Duodenal mucosa (tissue), 2 donors: ENCODE measurements at regions not wholly inside any gene's neighbourhood (a gene's known extent, or its start where the extent isn't known, plus 50 kb on each side); places are given as distances from the start of the nearest gene placed in this dataset.

Experiments used
- H3K27ac ChIP-seq: one replicate; pipeline ENCODE4 v1.7.0; 2013; ENCODE audit warnings: low read depth, low read length
- H3K27me3 ChIP-seq, 2 donors: one replicate each; pipeline ENCODE4 v1.7.0; 2013; ENCODE audit warnings: low read length in 2 of 2, control low read depth in 1 of 2; ENCODE audit not compliant: insufficient read depth in 2 of 2, control insufficient read depth in 1 of 2
- H3K36me3 ChIP-seq, 2 donors: one replicate each; pipeline ENCODE4 v1.7.0; 2013; ENCODE audit warnings: low read length in 2 of 2, control low read depth in 1 of 2; ENCODE audit not compliant: insufficient read depth in 2 of 2, control insufficient read depth in 1 of 2
- H3K4me1 ChIP-seq, 2 donors: one replicate each; pipeline ENCODE4 v1.7.0; 2013; ENCODE audit warnings: low read length in 2 of 2, control low read depth in 1 of 2; ENCODE audit not compliant: insufficient read depth in 2 of 2, control insufficient read depth in 1 of 2
- H3K4me3 ChIP-seq, 2 donors: one replicate each; pipeline ENCODE4 v1.7.0; 2013; ENCODE audit warnings: low read length in 2 of 2, low read depth in 1 of 2
- H3K9ac ChIP-seq, 2 donors: one replicate each; pipeline ENCODE4 v1.7.0; 2013; ENCODE audit warnings: low read length in 2 of 2, low read depth in 1 of 2
- H3K9me3 ChIP-seq, 2 donors: one replicate each; pipeline ENCODE4 v1.7.0; 2013; ENCODE audit warnings: low read length in 2 of 2, control low read depth in 1 of 2; ENCODE audit not compliant: control insufficient read depth in 1 of 2

DNA sequence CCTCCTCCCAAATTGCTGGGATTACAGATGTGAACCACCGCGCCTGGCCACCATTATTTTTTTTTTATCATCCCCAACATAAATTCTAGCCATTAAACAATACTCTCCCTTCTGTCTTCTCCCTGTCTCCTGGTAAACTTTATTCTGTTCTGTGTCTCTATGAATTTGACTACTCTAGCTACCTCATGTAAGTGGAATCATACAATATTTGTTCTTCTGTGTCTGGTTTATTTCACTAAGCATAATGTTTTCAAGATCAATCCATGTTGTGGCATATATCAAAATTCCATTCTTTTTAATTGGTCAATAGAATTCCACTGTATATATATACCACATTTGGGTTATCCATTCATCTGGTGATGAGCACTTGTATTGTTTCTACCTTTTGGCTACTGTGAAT is 71.6 kb downstream of the MCFD2 start:
- no peaks in the 10 kb centered on the region for H3K27me3 ChIP-seq
- H3K4me1 ChIP-seq = peaks cover 35 to 47% of the 10 kb centered on the region in 2 donors

DNA sequence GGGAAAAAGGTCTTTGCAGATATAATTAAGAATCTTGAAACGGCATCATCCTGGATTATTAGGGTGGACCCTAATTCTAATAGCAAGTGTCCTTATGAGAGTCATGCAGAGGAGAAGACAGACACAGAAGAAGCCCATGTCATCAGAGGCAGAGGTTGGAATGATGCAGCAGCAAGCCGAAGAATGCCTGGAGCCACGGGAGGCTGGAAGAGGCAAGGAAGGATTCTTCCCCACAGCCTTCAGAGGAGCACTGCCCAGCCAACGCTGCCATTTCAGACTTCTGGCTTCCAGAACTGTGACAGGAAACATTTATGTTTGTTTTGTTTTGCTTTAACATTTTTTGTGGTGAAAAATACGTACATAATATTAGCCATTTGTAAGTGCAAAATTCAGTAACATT is 72.3 kb downstream of the MCFD2 start:
- Histone ChIP-seq H3K36me3 (no peaks in the 10 kb centered on the region), H3K4me3 (no peak overlapping the region), H3K4me1 (peaks cover 27 to 40% of the 10 kb centered on the region in 2 donors), H3K27me3 (no peaks in the 10 kb centered on the region), H3K9me3 (no peaks in the 10 kb centered on the region), H3K27ac (no peak overlapping the region), H3K9ac (no peak overlapping the region)

More for the DNA sequence above, 71.6 kb downstream of the MCFD2 start:
- H3K36me3 ChIP-seq = no peaks in the 10 kb centered on the region
- H3K27ac ChIP-seq = no peak overlapping the region
- H3K9ac ChIP-seq = no peak overlapping the region
- H3K4me3 ChIP-seq = no peak overlapping the region
- no peaks in the 10 kb centered on the region for H3K9me3 ChIP-seq

GRCh38 chr2:46842876-46843275 is 72.7 kb downstream of the MCFD2 start:
- H3K27me3 ChIP-seq = no peaks in the 10 kb centered on the region
- no peak overlapping the region for H3K9ac ChIP-seq
- H3K4me1 ChIP-seq = peaks cover 23 to 35% of the 10 kb centered on the region in 2 donors
- no peaks in the 10 kb centered on the region for H3K9me3 ChIP-seq
- no peaks in the 10 kb centered on the region for H3K36me3 ChIP-seq
- no peak overlapping the region for H3K4me3 ChIP-seq
- no peak overlapping the region for H3K27ac ChIP-seq

DNA sequence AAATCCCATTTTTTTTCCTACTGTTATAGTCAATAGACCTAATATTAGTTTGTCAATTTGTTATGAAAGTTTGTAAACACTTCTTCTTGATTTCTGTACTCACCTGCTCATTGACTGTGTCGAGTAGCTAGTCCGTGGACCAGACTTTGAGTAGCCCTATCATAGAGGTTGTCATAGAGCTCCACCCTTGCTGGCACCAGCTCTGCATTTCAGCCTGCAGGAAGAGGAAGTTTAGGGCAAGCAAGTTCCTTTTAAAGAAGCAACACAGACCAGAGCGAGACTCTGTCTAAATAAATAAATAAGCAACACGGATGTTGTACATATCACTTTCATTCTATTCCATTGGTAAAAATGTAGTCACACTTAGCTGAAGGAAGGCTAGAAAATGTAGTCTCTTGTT is 74.0 kb downstream of the MCFD2 start:
- Histone ChIP-seq H3K9ac (peak overlapping the region in 1 of 2 donors; percentile 9), H3K36me3 (no peaks in the 10 kb centered on the region), H3K27ac (peak overlapping the region; percentile 26), H3K27me3 (no peaks in the 10 kb centered on the region), H3K4me3 (no peak overlapping the region), H3K9me3 (no peaks in the 10 kb centered on the region), H3K4me1 (peaks cover 12 to 24% of the 10 kb centered on the region in 2 donors)

DNA sequence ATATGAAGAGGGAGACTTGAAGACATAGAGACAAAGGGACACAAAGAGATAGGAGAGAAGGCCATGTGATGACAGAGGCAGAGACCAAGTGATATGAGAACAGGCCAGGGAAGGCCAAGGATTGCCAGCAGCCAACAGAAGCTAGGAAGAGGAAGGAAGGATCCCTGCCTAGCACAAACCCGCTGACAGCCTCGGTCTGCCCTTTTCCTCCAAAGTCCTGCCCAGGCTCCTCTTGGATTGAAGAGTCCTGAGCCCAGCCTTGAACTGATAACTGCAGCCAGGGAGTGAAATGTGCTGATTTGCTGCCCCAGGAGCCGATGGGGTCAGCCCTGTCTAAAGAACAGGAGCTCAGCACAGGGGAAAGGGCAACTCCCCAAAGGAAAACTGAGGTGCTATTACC is 76.6 kb downstream of the MCFD2 start:
- H3K4me1 ChIP-seq = peaks cover 0 to 7% of the 10 kb centered on the region in 2 donors
- H3K9me3 ChIP-seq = no peaks in the 10 kb centered on the region
- no peak overlapping the region for H3K27ac ChIP-seq
- no peak overlapping the region for H3K9ac ChIP-seq
- no peaks in the 10 kb centered on the region for H3K36me3 ChIP-seq
- H3K4me3 ChIP-seq = no peak overlapping the region
- H3K27me3 ChIP-seq = no peaks in the 10 kb centered on the region

GRCh38 chr2:46837704-46838103 is 77.9 kb downstream of the MCFD2 start:
- Histone ChIP-seq H3K4me1 (peaks cover 0 to 7% of the 10 kb centered on the region in 2 donors), H3K9ac (no peak overlapping the region), H3K36me3 (no peaks in the 10 kb centered on the region), H3K27me3 (no peaks in the 10 kb centered on the region), H3K4me3 (no peak overlapping the region), H3K9me3 (no peaks in the 10 kb centered on the region), H3K27ac (no peak overlapping the region)

DNA sequence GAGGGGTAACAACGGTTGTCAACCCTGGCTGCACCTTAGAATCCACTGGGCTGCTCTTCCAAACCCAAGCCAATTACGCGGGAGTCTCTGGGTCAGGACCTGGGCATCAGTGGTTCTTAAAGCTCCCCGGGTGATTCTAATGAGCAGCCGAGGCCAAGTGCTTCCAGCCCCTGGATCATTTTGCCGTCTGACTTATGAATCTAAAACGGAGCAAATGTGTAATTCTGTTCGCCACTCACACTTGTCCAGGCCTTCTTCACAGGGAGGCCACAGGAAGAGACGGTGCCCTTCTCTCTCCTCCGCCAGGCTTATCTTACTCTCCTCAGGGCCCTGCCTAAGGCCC is 78.5 kb downstream of the MCFD2 start:
- Histone ChIP-seq H3K27me3 (no peaks in the 10 kb centered on the region), H3K4me1 (peaks cover 0 to 7% of the 10 kb centered on the region in 2 donors), H3K27ac (no peak overlapping the region), H3K4me3 (no peak overlapping the region), H3K9me3 (no peaks in the 10 kb centered on the region), H3K36me3 (no peaks in the 10 kb centered on the region), H3K9ac (no peak overlapping the region)

DNA sequence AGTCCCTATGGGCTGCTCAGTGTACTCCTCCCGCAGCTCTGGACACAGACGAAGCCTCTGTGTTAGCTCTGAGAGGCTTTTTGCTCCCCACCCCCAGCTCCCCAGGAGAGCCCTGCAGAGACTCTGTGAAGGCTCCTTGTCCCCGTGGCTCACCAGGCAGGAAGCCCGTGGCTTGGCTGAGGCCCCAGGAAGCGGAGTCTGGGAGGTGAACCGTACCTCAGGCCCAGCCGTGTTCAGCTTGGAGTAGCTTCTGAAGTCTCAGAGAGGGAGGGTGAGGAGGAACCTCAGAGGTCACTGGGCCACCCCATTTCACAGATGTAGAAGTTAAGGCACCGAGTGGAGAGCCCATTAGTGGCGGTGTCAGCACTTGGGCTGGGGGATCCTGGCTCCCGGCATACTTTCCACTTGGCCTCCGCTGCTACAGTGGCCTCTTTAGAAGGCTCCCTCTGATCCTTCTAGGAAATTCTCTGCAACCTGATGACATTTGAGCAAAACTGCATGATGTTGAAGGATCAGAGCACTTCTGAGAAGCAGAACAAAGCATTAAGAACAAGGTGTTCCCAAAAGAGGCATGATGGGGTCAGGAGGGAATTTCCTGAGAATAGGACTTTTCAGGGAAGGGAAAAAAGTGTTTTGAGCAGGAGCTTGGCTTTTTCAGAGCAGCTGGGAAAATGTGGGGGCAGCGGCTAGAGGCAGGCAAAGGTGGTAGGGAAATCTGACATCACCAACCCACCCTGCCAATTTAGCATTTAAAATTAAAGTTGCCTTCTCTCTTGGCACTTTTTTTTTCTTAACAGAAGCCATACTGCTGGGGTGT is 79.1 kb downstream of the MCFD2 start:
- Histone ChIP-seq H3K9ac (no peak overlapping the region), H3K36me3 (no peaks in the 10 kb centered on the region), H3K9me3 (no peaks in the 10 kb centered on the region), H3K4me3 (no peak overlapping the region), H3K27me3 (no peaks in the 10 kb centered on the region), H3K27ac (no peak overlapping the region), H3K4me1 (peaks cover 0 to under 1% of the 10 kb centered on the region in 2 donors)

GRCh38 chr2:46835520-46835919 is 80.1 kb downstream of the MCFD2 start:
- H3K27ac ChIP-seq = no peak overlapping the region
- H3K9ac ChIP-seq = no peak overlapping the region
- no peaks in the 10 kb centered on the region for H3K36me3 ChIP-seq
- H3K27me3 ChIP-seq = no peaks in the 10 kb centered on the region
- H3K4me3 ChIP-seq = no peak overlapping the region
- H3K4me1 ChIP-seq = no peaks in the 10 kb centered on the region
- no peaks in the 10 kb centered on the region for H3K9me3 ChIP-seq

GRCh38 chr2:46832543-46832942 is 83.1 kb downstream of the MCFD2 start:
- Histone ChIP-seq H3K27ac (no peak overlapping the region), H3K36me3 (no peaks in the 10 kb centered on the region), H3K9ac (no peak overlapping the region), H3K9me3 (peaks cover 0 to 1% of the 10 kb centered on the region in 2 donors), H3K4me1 (no peaks in the 10 kb centered on the region), H3K4me3 (no peak overlapping the region), H3K27me3 (no peaks in the 10 kb centered on the region)
